ENCODE measurements at regions not wholly inside any gene's neighbourhood (a gene's known extent, or its start where the extent isn't known, plus 50 kb on each side); places are given as distances from the start of the nearest gene placed in this dataset.

DNA sequence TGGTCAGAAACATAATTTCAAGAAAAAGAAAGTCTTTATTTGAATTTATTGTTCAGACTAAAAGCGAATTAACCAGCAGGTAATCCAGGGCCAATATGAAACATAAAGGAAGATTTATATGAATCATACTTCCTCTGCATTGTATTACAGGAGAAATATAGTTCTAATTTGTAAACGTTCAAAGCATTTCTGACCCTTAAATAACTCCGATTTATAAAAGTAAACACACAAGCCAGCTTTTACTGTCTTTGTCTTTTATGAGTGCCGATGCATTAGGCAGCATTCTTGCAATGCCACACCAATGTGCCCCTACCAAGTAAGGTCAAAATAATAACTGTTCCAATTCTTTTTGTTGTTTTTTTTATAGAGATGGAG is 118.8 kb upstream of the RBBP8 start:
- TF ChIP-seq, protein P1, sequence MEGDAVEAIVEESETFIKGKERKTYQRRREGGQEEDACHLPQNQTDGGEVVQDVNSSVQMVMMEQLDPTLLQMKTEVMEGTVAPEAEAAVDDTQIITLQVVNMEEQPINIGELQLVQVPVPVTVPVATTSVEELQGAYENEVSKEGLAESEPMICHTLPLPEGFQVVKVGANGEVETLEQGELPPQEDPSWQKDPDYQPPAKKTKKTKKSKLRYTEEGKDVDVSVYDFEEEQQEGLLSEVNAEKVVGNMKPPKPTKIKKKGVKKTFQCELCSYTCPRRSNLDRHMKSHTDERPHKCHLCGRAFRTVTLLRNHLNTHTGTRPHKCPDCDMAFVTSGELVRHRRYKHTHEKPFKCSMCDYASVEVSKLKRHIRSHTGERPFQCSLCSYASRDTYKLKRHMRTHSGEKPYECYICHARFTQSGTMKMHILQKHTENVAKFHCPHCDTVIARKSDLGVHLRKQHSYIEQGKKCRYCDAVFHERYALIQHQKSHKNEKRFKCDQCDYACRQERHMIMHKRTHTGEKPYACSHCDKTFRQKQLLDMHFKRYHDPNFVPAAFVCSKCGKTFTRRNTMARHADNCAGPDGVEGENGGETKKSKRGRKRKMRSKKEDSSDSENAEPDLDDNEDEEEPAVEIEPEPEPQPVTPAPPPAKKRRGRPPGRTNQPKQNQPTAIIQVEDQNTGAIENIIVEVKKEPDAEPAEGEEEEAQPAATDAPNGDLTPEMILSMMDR (IDR thresholded peaks at IDR 0.05; ENCODE audit: low read length): no peak
- TF ChIP-seq EZH2 (IDR thresholded peaks at IDR 0.05; ENCODE audit: borderline replicate concordance, low read length): no peak
